Thyroid gland (tissue), 4 donors: ENCODE measurements at regions not wholly inside any gene's neighbourhood (a gene's known extent, or its start where the extent isn't known, plus 50 kb on each side); places are given as distances from the start of the nearest gene placed in this dataset.

Experiments used
- POLR2A ChIP-seq, 2 donors: fragments of 450-650 bp; IDR thresholded peaks; one replicate each; pipeline ENCODE4 v1.6.1; 2017; ENCODE audit warnings: antibody characterized with exemption in 2 of 2, mild to moderate bottlenecking in 2 of 2, moderate library complexity in 1 of 2
- TF ChIP-seq, protein P1 (sequence below), 6 experiments: fragments of 200-600 bp in 3 of 6; fragments of 450-650 bp in 3 of 6; sonication (generic) in 3 of 6; IDR thresholded peaks; one replicate each; pipeline ENCODE4 v1.5.1; 2016 to 2019; ENCODE audit warnings: antibody characterized with exemption in 6 of 6, mild to moderate bottlenecking in 2 of 6, inconsistent platforms in 1 of 6, moderate library complexity in 1 of 6

DNA sequence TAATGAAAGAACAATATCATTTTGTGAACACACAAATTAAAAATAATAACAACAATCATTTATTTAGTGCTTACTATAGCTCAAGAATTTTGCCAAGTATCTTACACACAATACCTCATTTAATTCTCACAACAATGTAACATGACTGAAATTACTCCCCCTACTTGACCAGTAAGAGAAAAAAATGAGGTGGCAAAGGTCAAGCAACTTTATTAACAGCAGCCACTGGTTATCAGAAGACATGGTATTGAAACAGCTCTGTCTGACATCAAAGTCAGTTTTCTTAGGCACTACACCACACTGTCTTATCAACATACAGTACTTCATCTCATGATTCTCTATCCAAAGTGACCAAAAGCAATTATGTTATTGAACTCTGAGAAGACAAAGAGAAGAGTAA is 389.4 kb downstream of the ZEB2 start:
- TF ChIP-seq, protein P1, sequence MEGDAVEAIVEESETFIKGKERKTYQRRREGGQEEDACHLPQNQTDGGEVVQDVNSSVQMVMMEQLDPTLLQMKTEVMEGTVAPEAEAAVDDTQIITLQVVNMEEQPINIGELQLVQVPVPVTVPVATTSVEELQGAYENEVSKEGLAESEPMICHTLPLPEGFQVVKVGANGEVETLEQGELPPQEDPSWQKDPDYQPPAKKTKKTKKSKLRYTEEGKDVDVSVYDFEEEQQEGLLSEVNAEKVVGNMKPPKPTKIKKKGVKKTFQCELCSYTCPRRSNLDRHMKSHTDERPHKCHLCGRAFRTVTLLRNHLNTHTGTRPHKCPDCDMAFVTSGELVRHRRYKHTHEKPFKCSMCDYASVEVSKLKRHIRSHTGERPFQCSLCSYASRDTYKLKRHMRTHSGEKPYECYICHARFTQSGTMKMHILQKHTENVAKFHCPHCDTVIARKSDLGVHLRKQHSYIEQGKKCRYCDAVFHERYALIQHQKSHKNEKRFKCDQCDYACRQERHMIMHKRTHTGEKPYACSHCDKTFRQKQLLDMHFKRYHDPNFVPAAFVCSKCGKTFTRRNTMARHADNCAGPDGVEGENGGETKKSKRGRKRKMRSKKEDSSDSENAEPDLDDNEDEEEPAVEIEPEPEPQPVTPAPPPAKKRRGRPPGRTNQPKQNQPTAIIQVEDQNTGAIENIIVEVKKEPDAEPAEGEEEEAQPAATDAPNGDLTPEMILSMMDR (IDR thresholded peaks at IDR 0.05), result no peak
- TF ChIP-seq POLR2A (IDR thresholded peaks at IDR 0.05), result no peak
